Fibroblast of villous mesenchyme (primary cell): ENCODE measurements at regions not wholly inside any gene's neighbourhood (a gene's known extent, or its start where the extent isn't known, plus 50 kb on each side); places are given as distances from the start of the nearest gene placed in this dataset.

Experiments
- DNase-seq: peaks from one replicate; pipeline ENCODE4 v3.0.0-alpha.2; 2010; ENCODE audit warnings: low read depth
- H3K4me3 ChIP-seq: 2 replicates; pipeline ENCODE4 v1.5.1; 2011; ENCODE audit warnings: low read depth, mild to moderate bottlenecking, low read length
- CTCF ChIP-seq: IDR thresholded peaks from 2 replicates; pipeline ENCODE4 v1.5.1; 2012; ENCODE audit warnings: low read depth, mild to moderate bottlenecking, low read length; ENCODE audit not compliant: insufficient read depth

GRCh38 chr5:2581418-2581817, 170.1 kb downstream of the IRX2 start:
- TF ChIP-seq CTCF: no peak
- DNase-seq: no peak
- H3K4me3 ChIP-seq: no peak overlapping the region

- no peak overlapping the region for H3K4me3 ChIP-seq
- no peak for DNase-seq
- no peak for TF ChIP-seq CTCF
Observed at GRCh38 chr5:2579126-2579525, 172.4 kb downstream of the IRX2 start.

DNA sequence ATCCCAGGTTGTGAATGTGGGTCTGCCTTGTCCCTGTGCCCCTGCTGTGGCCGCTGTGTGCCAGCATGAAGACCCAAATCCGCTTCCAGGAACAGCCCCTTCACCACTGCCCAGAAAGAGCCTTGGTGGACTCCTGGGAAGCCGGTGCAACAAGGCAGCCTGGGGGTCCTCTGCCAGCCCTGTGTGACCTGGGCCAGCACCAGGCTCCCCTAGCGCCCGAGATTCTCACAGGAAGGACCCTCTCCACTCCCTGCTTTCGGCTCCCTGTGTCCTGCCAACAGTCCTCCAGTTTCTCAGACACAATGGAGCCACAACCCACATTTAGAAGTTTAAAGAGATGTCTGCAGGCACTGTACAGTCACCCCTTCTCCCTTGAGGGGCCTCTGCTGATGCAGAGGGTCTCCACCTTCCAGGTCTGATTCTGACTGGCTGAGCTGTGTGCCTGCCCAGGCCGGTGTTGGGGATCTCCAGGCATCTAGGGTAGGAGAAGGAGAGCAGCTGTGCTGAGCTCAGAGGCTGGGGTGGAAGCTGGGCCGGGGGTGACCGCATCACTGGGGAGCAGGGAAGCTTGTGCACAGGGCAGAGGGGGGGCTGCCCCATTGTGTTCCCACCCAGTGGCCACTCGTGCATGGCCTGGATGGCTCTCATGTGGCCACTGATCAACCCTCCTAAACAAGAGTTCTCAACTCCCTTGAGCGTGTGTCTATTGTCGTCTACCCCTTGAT, 174.0 kb downstream of the IRX2 start:
- H3K4me3 ChIP-seq: no peak overlapping the region
- TF ChIP-seq CTCF: no peak
- no peak for DNase-seq

- no peak overlapping the region for H3K4me3 ChIP-seq
- TF ChIP-seq CTCF: no peak
- DNase-seq: no peak
Observed at GRCh38 chr5:2576823-2577222, 174.7 kb downstream of the IRX2 start.

DNA sequence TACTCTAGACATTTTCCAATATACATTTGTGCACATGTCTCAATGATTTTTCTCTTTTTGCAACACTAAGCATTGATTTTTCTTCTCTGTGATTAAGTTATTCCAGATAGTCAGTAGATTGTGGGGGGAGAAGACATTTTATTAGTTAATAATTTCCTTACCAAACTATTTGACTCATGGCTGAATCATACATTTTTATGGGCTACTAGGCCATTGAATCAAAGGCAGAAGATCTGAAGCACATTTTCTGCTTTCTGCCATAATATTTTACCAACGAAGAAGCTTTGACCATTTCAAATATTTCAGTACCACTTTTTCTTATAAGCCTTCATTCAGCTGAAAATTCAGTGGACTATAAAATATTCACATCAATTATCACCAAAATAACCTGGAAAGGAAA, 175.6 kb downstream of the IRX2 start:
- DNase-seq: no peak
- no peak overlapping the region for H3K4me3 ChIP-seq
- no peak for TF ChIP-seq CTCF

- no peak overlapping the region for H3K4me3 ChIP-seq
- DNase-seq: no peak
- no peak for TF ChIP-seq CTCF
Observed at GRCh38 chr5:2575292-2575691, 176.2 kb downstream of the IRX2 start.

DNA sequence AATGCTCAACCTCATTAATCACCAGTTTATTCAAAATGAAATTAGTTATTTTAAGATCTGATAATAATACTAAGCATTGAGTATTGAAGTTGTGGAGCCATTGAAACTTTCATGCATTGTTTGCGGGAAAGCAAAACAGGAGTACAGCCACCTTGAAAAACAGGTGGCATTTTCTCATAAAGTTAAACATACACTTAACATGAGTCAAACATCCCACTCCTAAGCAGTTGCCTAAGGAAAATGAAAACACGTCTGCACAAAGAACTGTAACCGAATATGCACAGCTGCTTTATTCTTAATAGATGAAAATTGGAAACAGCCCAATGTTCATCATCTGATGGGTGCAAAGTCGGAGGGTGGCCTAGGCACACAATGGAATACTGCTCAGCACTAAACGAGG, 177.3 kb downstream of the IRX2 start:
- no peak for TF ChIP-seq CTCF
- H3K4me3 ChIP-seq: no peak overlapping the region
- DNase-seq: no peak
